Activated CD4-positive, alpha-beta T cell treated with anti-CD3 and anti-CD28 coated beads, Interleukin-2, amount 50 U/mL, for 16 hours (primary cell): ENCODE measurements at regions not wholly inside any gene's neighbourhood (a gene's known extent, or its start where the extent isn't known, plus 50 kb on each side); places are given as distances from the start of the nearest gene placed in this dataset.

Experiments
- DNase-seq: peaks from one replicate; pipeline ENCODE4 v3.0.0-alpha.2; 2020

DNA sequence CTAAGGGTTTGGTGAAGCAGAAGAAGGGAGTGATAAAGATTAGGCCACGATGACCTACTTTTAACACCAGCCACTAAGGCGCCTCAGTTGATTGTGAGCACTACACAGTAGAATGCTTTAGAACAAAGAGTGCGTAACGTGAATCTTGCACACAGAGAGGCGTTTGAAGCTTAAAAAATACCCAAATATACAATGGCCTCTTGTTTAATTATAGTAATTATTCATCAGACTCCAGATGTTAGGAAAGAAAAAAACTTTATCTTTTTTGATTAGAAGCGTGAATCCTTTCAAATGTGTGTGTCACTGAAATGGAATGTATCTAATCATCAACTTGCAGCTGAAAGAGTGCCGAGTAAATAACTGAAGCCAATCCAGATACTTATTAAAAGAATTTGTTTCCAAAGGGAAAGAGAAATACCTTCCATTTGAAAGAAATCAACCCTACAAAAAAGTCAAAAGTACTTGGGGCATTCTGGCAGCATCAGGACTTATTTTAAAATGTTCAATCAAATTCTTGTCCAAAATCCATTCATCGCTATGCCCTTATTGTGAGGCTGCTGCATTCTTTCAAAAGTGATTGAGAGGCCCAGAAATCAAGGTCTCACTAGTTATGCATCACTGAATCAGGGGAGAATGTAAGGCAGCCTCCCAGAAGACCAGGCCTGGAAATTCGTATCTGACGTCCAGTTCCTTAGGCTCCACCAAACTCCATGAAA is 337.5 kb downstream of the ZNF608 start:
- no peak for DNase-seq

DNA sequence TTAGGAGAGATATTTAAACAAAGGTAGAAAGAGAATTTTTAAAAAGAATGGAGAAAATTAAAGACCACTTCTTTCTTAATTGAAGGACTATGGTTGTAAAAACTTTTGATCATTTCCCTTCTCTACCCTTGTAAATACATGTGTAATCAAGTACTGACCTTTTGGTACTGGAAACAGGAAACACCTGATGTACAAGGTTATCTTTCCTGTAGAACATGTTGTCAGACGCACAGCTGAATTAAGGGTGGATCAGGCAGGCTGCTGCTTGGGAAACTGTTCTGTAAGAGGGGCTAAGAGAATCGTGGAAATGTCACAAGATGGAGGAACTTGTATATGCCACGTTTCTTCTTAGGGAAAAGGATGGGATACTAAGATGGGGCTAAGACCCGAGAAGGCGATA is 341.6 kb downstream of the ZNF608 start:
- no peak for DNase-seq

DNA sequence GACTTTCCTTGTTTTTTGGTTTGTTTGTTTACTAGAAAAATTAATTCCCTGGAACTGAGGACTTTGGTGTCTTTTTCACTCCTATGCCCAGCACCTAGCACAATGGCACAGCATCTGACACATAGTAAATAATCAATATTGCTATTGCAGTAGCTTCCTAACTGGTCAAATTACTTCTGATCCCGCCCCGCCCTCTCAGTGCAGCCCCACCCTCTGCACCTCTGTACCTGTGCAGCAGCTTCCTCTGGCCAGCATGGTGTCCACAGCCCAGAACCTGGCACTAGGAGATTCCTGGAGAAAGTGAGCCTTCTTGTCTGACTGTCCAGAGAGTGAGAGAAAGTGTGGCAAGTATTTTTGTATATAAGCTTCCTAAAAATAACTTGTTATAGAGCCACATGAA is 343.2 kb downstream of the ZNF608 start:
- DNase-seq = no peak

DNA sequence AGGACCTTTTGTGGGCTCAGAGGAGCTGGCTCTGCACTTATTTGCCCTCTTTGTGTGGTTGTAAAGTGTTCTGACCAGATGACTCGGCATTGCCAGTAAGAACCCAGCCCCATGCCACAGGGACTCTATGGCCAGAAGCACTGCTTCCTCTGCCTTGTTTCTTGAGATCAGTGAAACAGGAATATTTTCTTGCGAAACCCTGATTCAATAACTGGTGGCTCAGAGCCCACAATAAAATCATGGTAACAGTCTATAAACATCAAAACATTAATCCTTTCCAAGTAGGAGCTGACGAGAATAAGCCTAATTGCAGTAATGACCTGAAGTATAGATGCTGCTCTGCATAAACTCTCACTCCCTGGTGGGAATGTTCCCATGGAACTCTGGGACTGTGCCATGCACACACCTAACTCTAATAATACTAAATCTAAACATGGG is 344.3 kb downstream of the ZNF608 start:
- no peak for DNase-seq

DNA sequence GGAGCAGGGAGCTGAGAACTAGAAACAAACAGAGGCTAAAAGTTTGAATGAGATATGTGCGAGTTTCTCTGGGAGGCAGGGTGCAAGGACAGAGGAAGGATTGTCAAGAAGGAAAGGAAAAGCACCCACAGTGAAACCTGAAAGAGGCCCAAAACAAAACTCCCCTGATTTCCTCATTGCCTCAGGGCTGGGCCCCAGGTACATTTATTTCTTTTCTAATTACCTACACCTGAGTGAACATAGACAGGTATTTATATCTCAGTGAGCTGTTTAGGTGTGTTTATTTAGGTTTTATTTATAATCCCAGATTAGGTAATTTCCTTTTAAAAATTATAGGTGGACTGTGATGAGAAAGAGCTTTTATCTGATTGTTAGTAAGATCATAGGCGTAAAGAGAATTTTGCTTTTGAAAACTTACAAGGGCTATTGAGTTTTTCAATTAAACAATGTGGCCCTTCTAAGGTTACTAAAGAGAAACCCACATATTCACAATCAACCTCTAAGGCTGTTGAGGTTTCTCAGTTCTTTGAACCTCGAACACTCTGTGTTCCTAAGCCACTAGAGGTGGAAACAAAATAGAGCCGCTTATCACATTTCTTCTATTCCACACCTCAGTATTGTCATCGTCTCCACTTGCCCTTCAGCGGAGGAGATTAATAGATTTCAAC is 344.8 kb downstream of the ZNF608 start:
- DNase-seq = no peak

DNA sequence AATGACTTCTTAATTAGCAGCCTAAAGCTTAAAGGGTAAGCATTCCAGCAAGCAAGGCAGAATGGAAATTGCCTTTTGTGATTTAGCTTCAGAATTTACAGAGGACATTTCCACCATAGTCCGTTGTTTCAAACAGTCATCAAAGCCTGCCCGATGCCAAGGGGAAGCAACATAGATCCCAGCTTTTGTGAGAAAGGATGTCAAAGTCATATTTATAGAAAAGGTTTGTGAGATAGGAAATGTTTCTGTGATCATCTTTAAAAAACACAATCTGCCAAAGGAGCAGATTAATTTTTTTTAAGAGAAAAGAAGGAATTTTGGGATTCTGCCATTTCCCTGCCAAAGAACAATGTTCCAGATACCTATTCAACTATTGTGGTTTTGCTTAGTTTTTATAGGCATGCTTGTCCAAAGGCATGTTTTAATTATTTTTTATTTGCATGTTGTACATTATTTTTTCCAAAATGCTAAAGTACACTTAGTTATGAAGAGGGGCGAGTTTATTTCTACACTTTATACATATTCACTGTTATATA is 346.9 kb downstream of the ZNF608 start:
- no peak for DNase-seq

DNA sequence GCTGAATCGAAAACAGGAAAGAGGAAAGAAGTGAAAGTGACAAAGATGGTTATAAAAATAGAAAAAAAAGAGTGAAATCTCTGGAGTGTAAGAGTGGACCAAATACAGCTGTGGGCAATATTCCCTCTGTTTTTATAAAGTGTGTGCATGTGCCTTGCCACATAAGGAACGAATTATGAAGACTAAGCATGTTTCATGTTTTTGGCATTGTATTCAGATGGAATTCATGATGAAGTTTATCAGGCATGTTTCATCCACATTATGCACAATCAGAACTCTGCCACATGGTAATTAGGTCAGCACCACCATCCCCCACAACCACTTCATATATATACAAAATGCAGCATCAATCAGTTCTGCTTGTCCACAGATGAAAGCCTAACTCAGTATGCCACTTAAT is 348.0 kb downstream of the ZNF608 start:
- no peak for DNase-seq

DNA sequence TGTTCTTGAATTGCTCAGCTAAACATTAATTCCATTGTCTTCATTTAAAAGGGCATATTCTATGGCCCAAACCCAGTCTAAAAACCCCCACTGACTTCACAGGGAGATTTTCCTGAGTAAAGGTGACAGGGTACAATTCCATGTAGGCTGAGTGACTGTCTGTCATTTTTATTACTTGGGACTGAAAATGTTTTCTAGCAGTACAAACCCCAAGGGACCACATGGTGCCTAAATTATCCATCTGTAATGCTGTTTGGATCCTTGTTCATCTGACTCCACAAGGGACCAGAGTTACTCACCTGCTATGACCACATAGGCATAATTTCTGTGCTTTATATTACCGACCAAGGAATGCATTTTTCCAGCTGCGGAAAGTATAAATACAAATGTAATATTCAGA is 349.1 kb downstream of the ZNF608 start:
- no peak for DNase-seq

DNA sequence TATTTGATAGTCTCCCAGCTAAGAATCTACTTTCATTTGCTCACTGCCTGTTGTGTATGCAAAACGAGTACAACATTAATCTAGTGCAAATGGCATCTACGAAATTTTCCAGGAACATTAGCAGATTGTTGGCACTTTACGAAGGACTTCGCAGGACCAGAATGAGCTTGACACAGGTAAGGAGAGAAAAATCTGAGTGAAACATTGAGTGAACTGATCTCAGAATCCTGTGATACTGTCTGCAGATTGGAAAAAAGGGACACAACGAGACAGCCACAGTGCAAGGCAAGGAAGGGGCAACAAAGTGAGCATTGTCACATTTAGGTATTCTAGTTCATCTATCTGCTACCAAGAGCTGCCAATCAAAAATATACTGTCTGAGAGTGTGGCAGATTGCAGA is 350.5 kb downstream of the ZNF608 start:
- DNase-seq = no peak

DNA sequence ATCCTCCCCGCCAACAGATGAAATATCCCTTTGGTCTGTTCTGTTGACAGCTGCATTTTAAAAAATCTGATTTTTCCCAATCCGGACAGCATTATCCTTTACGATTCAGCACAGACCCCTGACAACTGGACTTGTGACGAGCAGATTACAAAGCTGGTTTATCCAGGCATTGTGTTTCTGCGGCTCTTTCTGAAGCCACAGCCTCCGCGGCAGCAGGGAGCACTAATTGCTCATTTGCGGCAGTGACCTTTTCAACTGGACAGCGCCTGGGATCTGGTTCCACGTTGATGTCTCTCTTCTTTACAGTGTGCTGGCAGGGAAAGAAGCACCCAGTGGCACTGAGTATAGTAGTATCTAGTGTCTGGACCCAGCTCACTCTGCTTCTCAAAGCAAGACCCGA is 351.2 kb downstream of the ZNF608 start:
- DNase-seq = no peak

DNA sequence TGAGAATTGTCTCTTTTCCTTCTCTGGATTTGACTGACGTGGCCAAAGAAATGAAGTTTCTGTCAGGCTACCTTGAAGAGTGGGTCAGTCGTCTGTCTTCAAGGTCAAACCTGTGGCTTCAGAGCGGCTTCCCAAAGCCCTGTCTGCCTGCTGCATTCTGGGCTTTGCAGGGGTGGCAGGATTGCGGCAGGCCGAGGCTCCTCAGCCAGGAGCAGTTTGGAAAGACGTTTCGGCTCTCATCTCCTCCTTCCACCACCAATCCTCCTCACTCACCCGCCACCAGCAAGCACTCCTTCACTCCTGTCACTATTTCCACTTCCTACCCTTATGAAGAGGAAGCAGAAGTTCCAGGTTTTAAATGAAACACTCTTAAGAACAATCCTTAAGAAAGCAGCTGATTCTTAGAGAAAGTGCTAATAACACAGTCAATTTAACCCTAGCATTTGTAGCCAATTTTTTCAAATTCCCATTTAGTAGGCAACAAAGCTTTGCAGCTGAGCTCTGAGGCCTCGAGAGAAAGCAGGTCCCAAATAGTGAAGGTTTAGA is 351.7 kb downstream of the ZNF608 start:
- DNase-seq = no peak

DNA sequence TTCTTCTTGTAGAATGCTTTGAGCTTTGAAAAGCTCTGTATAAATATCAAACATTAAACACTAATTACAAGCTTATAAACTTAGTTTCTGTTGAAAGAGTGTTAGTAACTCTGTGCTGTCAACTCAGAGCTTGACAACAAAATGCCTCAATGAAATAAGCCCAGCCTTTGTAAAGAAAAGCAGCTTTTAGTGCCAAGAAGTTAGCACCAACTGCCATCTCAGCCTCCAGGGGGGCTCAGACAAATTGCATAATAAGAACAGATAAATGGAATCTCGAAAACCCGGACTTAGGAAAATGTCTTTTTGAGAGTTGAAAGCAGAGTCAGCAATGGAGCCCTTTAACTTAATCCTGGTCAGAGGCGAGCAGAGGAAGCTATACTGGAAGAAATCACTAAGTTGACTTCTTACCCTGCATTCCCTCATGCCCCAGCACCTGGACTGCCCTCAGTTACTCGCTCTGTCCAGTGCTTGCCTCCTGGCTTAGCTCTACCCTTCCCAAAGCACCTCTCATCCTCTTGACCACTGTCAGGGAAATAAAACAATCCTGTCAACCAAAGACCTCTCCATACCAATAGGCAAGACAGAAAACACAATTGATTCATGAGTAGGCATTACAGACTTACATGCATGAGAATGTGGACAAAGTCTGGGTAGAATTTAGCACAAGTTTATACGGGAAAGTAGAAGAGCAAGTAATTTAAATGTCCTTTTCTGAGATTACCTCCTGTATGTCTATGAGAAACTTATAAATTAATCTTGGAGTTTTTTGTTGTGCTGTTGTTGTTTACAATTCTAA is 352.7 kb downstream of the ZNF608 start:
- no peak for DNase-seq

DNA sequence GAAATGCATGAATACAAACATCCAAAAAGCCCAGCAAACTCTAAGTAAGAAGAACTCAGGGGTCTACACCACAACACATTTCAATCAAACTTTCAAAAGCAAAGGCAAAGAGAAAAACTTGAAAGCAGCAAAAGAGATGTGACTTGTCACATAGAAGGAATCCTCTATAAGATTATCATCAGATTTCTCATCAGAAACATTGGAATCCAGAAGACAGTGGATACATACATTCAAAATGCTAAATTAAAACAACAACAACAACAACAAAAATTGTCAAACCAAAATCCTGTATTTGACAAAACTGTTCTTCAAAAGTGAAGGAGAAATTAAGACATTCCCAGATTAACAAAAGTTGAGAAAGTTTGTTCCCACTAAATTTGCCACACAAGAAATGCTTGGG is 362.7 kb downstream of the ZNF608 start:
- no peak for DNase-seq

DNA sequence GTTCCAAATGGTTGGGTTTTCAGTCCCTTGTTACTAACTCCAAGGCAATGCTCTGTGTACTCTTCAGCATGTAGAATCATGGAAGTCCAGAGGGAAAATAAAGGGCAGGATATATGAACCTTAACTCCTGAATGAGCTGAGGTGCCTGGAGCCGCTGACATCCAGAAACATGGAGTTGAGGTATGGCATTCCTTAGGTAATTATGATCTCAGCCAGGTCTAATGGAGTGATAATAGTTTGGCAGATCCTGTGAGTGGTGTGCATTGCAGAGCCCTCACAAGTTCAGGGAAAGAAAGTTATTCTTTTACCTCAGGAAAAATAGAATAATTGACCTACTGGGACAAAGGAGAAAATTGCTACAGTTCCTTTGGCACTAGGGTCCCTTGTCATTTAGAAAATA is 369.1 kb downstream of the ZNF608 start:
- DNase-seq = no peak

DNA sequence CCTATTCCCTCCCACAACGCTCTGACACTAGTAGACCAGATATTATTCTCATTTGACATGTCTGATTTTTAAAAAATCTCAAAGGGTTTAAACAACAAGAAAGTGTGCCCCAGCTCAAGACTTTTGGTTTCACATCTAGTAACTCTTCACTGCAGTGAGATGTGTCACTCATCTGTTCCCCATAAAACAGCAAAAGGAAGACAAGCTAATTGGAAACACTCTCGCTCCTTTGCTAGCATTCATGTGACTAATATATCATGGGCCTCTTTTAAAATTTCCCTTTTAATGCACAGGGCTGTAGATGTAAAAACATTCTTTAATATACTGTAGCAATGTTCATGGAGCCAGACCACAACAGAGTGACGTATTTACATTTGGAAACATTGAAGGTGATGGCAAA is 372.6 kb downstream of the ZNF608 start:
- DNase-seq = no peak

DNA sequence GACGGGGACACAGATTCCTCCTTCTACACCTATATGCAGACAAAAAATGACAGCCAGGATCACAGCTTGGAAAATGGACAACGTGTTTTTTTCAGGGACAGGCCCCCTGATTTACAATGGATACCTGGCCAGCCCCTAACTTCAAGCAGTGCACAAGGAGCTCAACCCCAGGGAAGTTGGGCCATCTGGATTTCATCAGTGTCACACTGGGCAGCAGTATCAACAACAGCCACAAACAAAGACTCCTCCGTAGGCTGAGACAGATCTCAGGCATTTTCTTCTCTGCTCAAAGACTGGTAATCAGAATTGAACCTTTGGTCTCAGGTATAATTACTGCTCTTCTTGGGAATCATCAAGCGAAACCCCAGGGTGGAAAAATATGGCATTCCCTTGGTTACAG is 374.0 kb downstream of the ZNF608 start:
- no peak for DNase-seq

DNA sequence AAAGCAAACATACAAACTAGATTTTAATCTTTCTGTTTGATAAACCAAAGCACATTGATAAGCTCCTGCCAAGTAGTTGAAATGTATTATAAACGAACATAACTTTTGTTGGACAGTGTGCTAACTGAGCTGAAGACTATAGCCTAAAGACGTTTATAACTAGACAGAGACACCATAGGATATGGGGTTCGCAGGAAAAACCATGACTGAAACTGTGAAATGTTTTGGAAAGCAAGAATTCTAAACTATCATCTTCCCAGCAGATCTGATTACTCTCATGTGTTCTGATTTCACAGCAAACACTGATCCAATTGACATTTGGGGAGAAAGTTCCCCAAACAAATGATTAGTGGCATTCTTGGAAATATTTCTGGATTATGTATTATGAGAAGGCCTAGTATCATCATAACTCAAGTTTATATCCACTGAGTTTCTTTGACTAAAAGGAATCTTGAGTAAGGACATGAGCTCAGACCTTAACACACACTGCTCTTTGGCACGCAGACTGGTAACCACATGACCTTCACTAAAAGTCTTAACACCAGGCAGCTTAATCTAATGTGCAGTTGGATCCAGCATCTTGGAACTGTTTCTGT is 375.2 kb downstream of the ZNF608 start:
- no peak for DNase-seq

DNA sequence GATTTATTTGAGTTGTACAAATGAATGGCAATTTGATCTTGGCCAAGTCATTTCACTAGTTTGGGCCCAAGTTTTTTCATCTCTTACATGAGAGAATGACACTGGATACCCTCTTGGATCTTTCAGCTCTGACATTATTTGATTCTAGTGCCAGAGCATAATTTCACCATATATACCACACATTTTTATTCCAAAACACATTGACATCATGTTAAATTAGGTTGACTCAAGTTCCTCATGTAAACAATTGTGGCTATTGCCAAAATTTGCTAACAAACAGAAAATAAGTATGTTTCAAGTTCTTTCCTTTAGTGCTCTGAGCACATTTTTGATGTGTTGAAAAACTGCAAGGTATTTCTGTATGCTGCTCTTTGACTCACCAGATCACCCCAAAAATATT is 375.8 kb downstream of the ZNF608 start:
- DNase-seq = no peak

DNA sequence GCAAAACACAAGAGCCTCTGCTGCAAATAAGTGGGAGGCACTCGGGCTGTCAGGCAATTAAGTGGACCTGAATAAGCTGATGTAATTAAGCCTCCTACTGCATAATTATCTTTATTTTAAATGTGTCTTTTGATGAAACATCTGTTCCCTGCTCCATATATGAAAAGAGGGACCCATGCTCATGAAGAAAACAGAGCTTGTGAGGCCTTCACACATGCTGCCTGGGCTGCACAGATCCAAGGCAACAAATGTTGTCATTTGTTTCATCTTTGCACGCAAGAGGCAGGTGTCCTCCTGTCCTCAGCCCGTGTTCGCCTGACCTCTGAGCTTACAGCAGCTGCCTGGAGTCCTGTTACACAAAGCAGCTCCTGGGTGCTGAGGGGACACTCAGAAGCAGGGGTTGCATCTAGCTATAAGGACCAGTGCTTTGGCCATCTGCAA is 381.1 kb downstream of the ZNF608 start:
- no peak for DNase-seq

DNA sequence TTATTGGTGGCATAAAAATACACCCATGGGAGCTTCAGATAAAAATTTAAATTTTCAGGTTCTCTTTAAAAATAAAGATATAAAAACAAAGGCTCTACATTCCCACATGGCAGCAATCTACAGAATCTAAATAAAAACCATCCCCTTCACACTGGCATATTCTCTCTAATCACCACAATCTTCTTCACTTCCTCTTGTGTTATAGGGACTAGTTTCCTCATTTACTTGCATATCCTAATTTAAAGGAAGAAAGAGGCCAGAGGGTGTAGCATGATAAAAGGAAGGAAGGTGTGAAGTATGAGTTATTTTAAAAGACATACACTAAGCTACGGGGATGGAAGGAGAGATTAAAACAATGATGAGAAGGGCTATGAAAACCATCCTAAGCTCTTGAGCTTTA is 390.5 kb downstream of the ZNF608 start:
- DNase-seq = no peak

DNA sequence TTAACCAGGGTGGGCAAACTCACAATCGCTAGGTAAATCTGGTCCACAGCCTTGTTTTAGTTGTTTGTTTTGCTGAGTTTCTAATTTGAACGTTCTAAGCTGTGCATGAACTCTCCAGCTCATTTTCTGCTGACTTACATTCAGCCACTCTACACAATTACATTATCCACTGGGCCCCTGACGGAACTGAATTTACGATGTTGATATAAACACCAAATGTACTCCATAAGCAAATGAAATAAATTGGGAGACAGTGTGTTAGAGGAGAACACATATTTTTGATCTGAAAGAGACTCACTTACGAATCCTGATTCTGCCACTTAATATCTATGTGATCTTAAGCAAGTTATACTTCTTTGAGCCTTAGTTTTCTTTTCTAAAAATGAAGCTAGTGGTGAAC is 393.4 kb downstream of the ZNF608 start:
- no peak for DNase-seq

DNA sequence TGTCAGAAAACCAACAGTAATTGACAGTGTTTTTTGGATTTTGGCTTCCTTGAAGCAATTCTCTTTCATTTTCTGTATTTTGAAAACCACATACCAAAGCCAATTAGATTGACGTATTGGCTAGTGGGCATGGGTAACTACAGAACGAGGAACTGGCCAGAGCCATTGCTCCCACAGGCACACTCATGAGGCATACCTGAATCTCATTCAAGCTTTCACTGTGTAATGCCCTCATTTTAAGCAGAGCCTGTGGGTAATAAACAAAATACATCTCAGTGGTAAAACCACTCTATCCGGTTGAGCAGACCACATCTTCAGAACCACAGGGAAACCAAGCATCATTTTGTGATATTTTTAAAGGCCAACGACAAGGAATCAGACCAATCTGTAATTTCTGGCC is 394.1 kb downstream of the ZNF608 start:
- DNase-seq = no peak

DNA sequence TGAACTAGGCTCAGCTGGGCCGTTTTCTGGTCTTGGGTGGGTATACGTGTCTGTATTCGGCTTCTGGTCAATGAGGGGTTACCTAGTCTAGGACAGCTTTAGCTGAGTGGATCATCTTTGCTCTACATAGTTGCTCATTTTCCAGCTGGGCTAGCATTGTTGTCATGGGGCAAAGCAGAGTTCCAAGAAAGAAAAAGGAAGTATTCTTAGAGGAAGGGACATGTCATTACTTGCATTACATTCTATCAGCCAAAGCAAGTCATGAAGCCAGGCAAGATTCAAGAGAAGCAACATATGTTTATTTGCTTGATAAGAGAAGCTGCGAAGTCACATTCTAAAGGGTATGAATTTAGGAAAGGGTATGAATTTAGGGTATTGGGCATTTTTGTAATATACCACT is 396.5 kb downstream of the ZNF608 start:
- DNase-seq = no peak
